SK-N-SH treated with all-trans-retinoic acid at 6 μM for 48 hours (cell line): ENCODE measurements at regions not wholly inside any gene's neighbourhood (a gene's known extent, or its start where the extent isn't known, plus 50 kb on each side); places are given as distances from the start of the nearest gene placed in this dataset.

ENCODE experiments used
- ARNTL ChIP-seq: fragments of 450-650 bp; formaldehyde crosslinking; IDR thresholded peaks from 2 replicates; pipeline ENCODE4 v1.5.0; 2020; ENCODE audit warnings: low read depth, mild to moderate bottlenecking, moderate library complexity, borderline replicate concordance
- BACH2 ChIP-seq: fragments of 250-450 bp; sonication (Bioruptor Pico); IDR thresholded peaks from 2 replicates; pipeline ENCODE4 v1.9.0; 2021; ENCODE audit warnings: mild to moderate bottlenecking, borderline replicate concordance
- CREB5 ChIP-seq: fragments of 250-450 bp; sonication (Bioruptor Pico); IDR thresholded peaks from 2 replicates; pipeline ENCODE4 v1.5.1; 2020; ENCODE audit warnings: low read depth, mild to moderate bottlenecking, moderate library complexity
- CSDC2 ChIP-seq: fragments of 250-450 bp; sonication (Bioruptor Pico); IDR thresholded peaks from 2 replicates; pipeline ENCODE4 v1.5.0; 2020; ENCODE audit warnings: mild to moderate bottlenecking, moderate library complexity
- GLIS3 ChIP-seq: fragments of 250-450 bp; sonication (Bioruptor Pico); IDR thresholded peaks from 2 replicates; pipeline ENCODE4 v1.5.0; 2020; ENCODE audit warnings: mild to moderate bottlenecking, moderate library complexity
- PATZ1 ChIP-seq: fragments of 250-450 bp; sonication (Bioruptor Pico); IDR thresholded peaks from 2 replicates; pipeline ENCODE4 v1.8.0; 2020; ENCODE audit warnings: mild to moderate bottlenecking, moderate library complexity, borderline replicate concordance
- RARB ChIP-seq: fragments of 250-450 bp; sonication (Bioruptor Pico); IDR thresholded peaks from 2 replicates; pipeline ENCODE4 v1.8.0; 2021; ENCODE audit warnings: mild to moderate bottlenecking, moderate library complexity
- ZC3H10 ChIP-seq: fragments of 250-450 bp; sonication (Bioruptor Pico); IDR thresholded peaks from 2 replicates; pipeline ENCODE4 v1.5.1; 2021; ENCODE audit warnings: mild to moderate bottlenecking, moderate library complexity
- ZFP30 ChIP-seq: fragments of 450-650 bp; formaldehyde crosslinking; IDR thresholded peaks from 2 replicates; pipeline ENCODE4 v1.5.0; 2022; ENCODE audit warnings: mild to moderate bottlenecking, moderate library complexity
- ZNF565 ChIP-seq: fragments of 450-650 bp; formaldehyde crosslinking; conservative IDR thresholded peaks from 2 replicates; pipeline ENCODE4 v1.5.0; 2020; ENCODE audit warnings: low read depth, mild to moderate bottlenecking, moderate library complexity
- ZNF70 ChIP-seq: fragments of 450-650 bp; formaldehyde crosslinking; IDR thresholded peaks from 2 replicates; pipeline ENCODE4 v1.5.0; 2020; ENCODE audit warnings: mild to moderate bottlenecking, moderate library complexity
- ZNF8 ChIP-seq: fragments of 450-650 bp; formaldehyde crosslinking; IDR thresholded peaks from 2 replicates; pipeline ENCODE4 v1.5.0; 2020; ENCODE audit warnings: mild to moderate bottlenecking, moderate library complexity
- TF ChIP-seq, protein P1 (sequence below): fragments of 250-450 bp; sonication (Bioruptor Pico); IDR thresholded peaks from 2 replicates; pipeline ENCODE4 v1.8.0; 2021; ENCODE audit warnings: low read depth, mild to moderate bottlenecking, moderate library complexity, borderline replicate concordance
- TF ChIP-seq, protein P2 (sequence below): fragments of 250-450 bp; sonication (Bioruptor Pico); IDR thresholded peaks from 2 replicates; pipeline ENCODE4 v1.5.1; 2021; ENCODE audit warnings: mild to moderate bottlenecking, moderate library complexity

DNA sequence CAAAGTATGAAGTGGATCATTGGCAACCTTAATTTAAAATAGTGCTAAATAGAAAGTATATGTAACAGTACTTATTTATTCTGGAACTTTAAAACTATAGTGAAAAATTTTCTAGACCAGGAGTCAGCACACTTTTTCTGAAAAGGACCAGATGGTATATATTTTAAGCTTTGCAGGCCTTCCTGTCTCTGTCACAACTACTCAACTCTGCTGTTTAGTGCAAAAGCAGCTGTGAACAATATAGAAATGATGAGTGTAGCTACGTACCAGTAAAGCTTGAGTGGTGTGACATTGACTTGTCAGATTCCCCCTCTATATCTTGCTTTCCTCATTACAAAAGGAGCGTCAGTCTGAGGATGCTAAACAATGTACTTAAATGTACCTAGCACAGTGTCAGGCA is 88.1 kb upstream of the IGFBP3 start:
- TF ChIP-seq CSDC2 (no peak), GLIS3 (CRISPR knock-in tag) (no peak), RARB (CRISPR knock-in tag) (no peak), ZNF70 (CRISPR knock-in tag) (no peak), CREB5 (no peak), ZFP30 (no peak), BACH2 (CRISPR knock-in tag) (no peak), ZNF8 (CRISPR knock-in tag) (no peak), PATZ1 (CRISPR knock-in tag) (no peak), ZNF565 (CRISPR knock-in tag) (no peak), ARNTL (CRISPR knock-in tag) (no peak), ZC3H10 (no peak)
- TF ChIP-seq, protein P1, sequence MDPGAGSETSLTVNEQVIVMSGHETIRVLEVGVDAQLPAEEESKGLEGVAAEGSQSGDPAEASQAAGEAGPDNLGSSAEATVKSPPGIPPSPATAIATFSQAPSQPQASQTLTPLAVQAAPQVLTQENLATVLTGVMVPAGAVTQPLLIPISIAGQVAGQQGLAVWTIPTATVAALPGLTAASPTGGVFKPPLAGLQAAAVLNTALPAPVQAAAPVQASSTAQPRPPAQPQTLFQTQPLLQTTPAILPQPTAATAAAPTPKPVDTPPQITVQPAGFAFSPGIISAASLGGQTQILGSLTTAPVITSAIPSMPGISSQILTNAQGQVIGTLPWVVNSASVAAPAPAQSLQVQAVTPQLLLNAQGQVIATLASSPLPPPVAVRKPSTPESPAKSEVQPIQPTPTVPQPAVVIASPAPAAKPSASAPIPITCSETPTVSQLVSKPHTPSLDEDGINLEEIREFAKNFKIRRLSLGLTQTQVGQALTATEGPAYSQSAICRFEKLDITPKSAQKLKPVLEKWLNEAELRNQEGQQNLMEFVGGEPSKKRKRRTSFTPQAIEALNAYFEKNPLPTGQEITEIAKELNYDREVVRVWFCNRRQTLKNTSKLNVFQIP (CRISPR knock-in tag): no peak
- TF ChIP-seq, protein P2, sequence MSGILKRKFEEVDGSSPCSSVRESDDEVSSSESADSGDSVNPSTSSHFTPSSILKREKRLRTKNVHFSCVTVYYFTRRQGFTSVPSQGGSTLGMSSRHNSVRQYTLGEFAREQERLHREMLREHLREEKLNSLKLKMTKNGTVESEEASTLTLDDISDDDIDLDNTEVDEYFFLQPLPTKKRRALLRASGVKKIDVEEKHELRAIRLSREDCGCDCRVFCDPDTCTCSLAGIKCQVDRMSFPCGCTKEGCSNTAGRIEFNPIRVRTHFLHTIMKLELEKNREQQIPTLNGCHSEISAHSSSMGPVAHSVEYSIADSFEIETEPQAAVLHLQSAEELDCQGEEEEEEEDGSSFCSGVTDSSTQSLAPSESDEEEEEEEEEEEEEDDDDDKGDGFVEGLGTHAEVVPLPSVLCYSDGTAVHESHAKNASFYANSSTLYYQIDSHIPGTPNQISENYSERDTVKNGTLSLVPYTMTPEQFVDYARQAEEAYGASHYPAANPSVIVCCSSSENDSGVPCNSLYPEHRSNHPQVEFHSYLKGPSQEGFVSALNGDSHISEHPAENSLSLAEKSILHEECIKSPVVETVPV (CRISPR knock-in tag): no peak
